Amniotic epithelial cell (primary cell): ENCODE measurements at regions not wholly inside any gene's neighbourhood (a gene's known extent, or its start where the extent isn't known, plus 50 kb on each side); places are given as distances from the start of the nearest gene placed in this dataset.

ENCODE experiments used
- DNase-seq: peaks from one replicate; pipeline ENCODE4 v3.0.0-alpha.2; 2010; ENCODE audit warnings: low read depth

DNA sequence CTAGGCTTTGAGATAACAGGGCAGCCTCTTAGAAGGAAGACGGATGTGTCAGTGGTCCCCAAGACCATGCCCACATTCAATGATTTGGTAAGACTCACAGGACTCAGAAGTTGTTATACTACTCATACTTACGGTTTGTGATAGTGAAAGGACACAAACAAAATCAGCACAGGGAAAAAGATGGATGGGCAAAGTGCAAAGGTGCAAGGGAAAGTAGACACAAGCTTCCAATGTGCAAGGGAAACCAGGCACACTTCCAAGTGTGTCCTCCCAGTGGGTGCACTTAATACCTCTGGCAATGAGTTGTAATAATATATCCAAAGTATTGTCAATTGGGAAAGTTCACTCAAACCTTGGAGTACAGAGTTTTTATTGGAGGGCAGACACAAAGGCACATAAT lies 53.8 kb upstream of the VCX start:
- no peak for DNase-seq

DNA sequence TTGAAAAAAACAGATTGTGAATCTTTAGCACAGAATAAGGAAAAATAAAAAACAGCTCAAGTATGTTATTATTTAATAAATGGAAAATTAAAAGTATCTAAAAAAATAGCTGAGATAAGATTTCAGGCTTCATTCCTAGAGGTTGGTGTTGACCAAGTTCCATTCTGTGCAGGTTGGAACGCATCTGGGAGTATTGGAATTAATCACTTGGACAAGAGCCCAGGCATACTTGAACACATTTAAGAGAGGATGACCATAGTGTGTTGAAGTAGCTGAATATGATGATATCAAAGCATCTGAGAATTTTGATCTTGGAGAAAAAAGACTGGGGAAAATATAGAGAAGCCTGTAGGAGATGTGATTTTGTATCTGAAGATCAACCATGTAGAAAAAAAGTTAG lies 54.6 kb upstream of the VCX start:
- no peak for DNase-seq

DNA sequence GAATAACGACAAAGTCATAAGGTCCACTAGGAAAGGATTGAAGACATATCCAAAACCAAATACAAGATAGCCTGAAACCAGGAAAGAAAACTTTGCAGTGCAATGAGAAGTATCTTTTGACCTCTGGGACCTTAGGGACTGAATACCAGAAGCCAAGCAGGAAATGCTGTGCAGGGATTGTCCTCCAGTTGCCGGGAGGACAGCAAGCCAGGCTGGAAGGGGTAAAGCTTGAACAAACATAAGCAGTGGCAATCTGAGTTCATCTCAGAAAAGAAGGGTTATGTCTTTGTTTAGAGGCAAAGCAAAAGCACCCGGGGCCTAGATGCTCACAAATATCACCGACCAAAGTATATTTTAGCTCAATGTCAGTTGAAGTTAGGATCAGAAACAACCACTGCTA lies 55.3 kb upstream of the VCX start:
- no peak for DNase-seq

DNA sequence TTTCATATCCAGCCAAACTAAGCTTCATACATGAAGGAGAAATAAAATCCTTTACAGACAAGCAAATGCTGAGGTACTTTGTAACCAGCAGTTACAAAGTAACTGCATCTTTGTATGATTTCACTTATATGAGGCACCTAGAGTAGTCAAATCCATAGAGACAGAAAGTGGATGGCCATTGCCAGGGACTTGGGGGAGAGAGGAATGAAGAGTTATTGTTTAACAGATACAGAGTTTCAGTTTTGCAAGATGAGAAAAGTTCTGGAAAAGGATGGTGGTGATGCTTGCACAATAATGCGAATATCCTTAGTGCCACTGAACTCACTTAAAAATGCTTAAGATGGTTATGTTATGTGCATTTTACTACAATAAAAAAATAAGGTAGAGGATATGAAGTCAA lies 58.4 kb upstream of the VCX start:
- DNase-seq, result no peak

DNA sequence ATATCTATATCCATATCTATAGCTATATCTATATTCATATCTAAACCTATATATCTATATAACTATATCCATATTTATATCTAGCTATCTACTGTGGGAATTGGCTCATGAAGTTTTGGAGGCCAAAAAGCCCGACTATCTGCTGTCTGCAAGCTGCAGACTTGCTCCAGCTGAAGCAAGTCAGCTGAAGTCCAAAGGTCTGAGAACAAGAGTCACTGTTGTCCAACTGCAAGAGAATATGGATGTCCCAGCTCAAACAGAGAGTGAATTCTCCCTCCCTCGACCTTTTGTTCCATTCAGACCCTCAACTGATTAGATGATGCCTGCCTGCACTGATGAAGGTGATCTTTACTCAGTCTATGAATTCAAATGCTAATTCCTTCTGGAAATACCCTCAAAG lies 63.3 kb upstream of the VCX start:
- DNase-seq, result no peak

DNA sequence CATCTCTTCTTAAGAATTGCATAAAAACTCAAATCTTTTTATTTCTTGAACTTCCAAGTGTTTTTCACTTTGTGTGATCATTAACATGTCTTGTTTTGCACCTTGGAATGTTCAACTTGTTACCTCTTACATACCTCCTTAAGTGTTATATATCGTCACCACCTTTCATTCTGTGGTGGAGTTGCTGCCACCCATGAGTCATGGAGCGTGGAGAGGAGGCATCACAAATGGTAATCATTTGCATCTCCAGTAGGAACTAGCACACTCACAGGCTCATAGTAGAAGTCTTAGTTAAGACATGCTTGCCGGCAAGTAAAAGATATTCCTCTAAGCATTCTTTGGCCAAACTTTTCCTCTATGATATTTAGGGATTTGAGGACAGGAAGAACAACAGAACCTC lies 67.0 kb upstream of the VCX start:
- no peak for DNase-seq

DNA sequence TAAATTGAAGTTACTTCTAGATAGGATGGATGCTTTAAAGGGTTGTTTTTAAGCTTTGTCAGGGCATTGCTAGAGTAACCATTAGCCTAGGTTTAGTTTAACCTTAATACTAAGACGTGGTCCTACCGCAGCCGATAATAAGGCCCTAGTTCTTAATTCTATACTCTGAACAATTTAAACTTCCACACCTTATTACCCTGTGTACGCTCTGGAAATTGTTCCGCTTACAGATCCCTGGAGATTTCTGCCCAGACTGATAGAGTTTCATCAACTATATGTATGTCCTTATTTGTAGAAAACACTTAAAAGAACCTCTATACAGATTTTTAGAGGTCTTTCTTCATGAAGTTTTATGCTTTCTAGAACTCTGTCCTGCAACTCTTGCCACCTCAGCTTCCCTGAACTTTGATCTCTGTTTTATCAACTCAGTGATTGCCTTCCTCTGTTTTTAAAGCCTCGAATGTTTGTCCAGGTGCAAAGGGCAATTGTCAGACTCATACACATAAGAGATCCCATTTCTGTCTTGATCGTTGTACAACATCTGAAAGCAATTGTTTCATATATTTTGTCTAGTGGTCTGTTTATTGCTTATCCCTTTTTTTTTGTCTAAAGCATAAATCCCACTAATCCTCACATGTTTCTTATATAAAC lies 71.1 kb upstream of the VCX start:
- no peak for DNase-seq

DNA sequence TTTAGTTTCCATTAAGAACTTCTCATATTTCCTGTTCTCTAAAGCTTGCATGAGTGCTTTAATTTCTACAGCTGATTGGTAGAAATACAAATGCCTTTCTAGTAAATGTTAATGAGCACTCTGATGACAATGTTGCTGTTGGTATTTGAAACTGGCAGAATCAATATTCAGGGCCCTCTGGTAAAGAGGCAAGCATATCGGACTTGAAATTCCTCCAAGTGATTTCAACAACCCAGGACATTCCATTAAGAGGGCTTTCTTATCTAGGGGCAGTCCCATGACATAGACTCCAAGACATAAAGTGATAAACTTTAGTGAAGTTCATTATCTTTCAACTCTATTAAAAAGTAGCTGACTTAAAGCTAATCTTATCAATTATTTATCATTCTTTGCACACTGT lies 83.1 kb upstream of the VCX start:
- no peak for DNase-seq

DNA sequence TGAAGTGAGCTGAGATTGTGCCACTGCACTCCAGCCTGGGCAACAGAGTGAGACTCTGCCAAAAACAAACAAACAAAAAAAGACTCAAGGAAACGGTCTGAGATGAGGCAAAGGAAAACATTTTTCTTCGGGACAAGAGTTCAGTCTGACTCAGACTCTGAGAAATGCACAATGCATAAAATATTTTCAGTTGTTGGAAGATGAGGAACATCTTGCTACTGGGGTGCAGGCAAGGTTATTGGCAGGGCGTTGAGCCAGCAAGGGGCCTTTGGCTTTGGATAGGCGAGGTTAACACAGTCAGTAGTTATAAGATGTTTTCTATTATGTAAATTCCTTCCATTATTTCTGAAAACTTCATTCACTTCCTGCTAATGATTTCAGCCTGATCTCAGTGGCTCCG lies 96.1 kb upstream of the VCX start:
- DNase-seq, result no peak

DNA sequence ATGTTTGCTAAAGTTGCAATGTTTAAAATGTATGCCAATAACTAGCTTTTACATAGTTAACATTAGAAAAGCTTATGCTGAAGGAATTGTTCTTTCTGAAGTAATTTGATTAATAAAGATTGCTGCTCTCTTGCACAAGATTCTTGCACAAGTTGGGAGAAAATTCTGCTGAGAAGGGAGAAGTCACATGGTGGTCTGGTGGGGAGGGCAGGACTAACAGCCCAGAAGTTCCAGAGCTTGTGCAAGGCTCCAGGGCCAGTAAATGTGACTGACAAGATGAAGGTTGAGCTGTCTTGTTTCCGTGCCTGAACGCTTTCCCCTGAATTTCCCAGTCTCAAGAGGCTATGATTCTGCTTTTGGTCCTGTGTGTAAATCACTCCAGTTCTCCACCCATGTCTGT lies 112.9 kb upstream of the VCX start:
- DNase-seq, result no peak

DNA sequence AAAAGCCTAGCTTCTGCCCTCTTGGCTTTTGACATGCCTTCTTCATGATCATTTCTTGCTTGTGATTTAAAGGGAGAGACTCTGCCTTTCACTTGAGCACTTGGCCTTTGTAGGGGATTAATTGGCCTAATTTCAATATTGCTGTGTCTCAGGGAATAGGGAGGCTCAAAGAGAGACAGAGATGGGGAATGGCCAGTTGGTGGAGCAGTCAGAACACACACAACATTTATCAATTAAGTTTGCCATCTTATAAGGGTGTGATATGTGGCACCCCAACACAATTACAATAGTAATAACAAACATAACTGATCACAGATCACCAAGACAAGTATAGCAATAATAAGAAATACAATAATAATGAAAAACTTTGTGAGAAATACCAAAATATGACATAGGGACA lies 122.5 kb upstream of the VCX start:
- no peak for DNase-seq

DNA sequence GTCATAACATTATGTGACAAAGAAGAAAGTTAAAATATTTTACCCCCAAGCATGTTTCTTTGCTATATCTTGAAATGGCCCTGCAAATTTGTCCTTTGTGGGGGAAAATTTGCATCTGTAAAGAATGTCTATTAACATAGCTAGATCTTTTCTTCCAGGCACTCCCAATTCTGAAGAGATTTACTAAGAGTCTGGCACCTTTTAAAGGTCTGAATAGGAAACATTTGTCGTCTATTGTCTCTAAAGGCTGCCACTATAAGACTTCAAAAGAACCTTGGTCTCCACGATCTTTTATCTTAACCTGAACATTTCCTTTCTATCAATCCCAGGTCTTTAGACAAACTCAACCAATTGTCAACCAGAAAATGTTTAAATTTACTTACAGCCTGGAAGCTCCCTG lies 128.6 kb upstream of the VCX start:
- no peak for DNase-seq

DNA sequence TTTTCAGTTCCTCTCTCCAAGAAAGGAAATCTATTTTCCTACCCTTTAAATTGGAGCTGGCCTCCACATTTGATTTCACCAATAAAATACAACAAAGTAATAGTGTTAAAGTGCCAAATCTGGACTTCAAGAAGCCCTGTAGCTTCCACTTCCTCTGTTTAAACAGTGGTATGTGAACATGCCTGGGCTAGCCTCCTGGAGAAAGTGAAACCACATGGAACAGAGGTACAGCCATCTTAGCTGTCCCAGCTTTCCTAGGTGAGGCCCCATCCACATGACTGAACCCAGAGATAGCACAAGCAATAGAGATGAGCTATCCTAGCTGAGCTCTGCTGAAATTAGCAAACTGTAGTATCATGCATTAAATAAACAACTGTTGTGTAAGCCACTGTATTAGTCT lies 131.8 kb upstream of the VCX start:
- DNase-seq, result no peak

DNA sequence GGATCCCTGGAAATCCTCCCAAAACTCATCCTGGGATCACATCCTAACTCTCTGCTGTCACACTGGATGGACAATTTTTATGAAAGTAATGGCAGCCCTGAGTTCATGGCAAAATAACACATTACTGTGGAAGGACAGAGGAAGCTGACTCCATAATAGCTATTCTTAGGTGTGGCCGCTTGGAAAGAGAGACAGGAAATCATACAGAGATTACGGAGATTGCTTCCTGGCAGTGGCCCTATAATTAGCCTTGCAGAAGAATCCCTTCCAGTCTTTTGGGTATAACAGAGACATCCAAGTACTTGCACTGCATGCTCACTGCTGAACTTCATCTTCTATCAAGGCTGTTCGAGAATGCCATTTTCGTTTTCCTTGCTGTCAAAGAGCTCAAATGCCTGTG lies 133.1 kb upstream of the VCX start:
- DNase-seq, result no peak

DNA sequence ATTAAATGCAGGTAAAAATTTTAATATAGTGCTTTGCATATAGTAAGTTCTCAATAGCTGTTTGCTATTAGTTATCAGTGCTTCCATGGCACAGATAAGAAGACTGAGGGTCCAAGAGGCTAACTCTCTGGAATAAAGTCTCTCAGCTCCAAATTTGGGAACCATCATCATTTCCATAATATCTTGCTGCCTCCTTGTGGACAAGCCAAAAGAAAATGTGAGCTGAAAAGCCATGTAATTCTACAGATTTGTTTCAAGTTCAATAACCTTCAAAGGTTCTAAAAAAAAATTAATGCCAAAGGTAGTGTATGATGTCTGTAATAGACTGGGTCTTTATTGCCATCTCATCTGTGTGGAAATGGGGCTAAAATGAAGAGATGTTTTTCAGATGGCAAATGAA lies 136.9 kb upstream of the VCX start:
- DNase-seq, result no peak

DNA sequence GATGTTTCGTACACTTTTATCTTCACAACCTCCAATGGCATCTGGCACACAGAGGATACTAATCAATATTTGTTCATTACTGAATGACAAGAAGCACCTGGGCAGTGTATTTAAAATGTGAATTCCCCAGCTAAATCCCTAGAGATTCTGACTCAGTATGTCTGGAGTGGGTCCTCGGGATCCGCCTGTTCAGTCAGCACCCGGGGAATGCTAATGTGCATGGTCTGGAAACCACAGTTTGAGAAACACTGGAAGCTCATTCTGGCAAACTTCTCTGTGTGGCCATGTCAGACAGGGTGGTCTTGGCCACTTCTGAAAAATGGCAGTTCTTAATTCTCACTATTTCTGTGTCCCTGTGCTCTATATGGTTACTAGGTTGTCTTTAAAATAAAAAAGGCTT lies 138.8 kb upstream of the VCX start:
- DNase-seq, result no peak

DNA sequence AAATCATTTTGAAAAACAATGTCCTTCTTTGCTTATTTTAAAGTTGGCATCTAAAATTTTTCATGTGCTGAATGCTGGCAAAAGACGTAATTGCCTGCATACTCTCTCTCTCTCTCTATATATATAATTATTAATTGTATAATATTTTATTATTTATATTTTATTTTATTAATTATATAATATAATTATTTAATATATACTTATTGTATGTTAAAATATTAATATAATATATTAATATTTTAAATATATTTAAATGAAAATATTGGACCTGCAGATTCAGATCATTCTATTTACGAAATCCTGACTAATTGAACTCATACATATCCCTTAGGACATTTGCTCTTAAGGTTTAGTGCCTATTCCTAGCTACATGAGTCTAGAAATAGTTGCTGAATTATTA lies 144.7 kb upstream of the VCX start:
- DNase-seq, result no peak

DNA sequence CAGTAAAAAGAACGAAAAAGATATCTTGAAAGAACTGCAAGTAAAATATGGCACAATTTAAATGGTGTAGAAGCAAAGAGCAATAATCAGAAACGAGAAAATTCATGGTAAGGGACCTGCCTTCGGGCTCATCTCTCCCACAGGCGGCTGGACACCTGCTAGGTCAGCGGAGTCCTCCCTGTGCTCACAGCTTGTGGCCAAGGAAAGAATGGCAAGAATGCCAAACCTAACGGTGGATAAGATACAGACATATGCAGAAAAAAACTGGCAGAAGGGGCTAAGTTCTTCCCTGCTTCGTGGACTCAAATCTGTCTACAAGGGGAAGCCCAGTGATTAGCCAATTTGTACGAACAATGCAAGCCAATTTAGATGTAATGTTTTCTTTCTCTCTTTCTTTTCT lies 152.1 kb upstream of the VCX start:
- no peak for DNase-seq

DNA sequence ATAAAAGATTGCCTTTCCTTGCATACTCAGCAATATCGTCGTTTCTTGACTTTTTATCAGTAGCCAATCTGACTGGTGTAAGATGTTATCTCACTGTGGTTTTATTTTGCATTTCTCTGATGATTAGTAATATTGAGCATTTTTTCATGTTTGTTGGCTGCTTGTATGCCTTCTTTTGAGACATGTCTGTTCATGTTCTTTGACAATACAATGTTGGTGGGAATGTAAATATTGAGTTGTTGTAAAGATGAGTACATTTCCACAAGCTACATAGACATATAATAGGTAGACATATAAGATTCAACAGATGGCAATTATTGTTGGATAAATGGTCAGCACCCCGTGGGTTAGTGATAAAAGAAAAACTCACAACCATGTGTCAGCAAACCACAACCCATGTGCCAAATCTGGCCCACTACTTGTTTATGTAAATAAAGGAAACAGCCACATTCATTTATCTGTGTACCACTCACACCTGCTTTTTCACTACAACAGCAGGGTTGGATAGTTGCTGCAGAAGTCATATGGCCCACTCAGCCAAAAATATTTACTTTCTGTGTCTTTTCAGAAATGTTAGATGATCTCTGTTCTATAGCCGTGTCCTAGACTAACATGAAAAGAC lies 153.1 kb upstream of the VCX start:
- DNase-seq, result no peak

DNA sequence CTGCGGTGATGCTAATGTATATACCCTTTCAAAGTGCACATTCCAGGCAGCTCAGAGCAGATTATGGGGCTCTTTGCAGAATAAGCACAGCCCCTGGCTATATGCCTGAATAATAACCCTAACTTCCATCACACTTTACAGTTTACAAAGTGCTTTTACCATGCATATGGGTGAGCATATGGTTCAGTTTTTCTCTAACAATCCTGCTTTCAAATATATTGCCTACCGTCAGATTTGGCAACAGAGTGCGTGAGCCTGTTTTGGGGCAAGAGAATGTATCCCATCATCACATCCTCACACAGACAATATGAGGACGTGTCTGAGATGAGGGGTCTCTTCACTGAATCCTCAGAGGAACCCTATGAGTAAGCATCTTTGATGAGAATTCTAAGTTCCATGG lies 162.8 kb upstream of the VCX start:
- DNase-seq, result no peak

DNA sequence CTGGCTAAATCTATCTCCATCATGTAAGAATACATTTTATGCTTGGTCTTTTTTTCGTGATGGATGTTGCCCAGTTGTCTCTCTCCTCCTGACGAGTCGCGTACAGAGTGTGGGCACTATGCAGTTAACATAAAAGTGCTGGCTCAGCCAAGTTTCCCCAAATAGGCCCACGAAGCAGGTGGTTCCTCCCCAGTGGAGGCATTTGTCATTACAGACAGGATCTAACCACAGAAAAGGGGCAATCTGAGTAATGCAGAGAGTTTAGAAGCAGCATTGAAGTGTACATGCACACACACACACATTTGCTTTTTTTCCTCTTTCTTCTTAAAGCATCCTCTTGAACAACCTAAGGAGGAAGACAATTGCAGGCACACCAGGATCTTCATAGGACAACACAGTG lies 188.7 kb upstream of the VCX start:
- no peak for DNase-seq

DNA sequence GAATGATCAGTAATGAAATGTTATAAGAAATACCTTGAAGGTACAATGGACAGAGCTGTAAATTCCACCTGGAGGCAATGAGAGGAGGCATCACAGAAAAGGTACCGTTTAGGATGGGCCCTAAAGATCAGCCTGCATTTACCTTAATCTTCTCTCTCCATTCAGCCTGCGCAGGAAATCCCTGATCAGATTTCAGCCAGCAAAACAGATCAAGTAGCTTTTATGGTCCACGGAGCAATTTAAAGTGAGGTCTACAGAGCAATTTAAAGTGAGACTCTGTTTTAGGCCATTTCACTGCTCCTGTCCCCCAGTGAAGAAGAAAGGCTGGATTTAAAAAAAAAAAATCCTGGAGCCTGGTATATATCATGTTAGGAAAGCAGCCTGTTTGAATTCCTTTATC lies 195.1 kb upstream of the VCX start:
- no peak for DNase-seq

DNA sequence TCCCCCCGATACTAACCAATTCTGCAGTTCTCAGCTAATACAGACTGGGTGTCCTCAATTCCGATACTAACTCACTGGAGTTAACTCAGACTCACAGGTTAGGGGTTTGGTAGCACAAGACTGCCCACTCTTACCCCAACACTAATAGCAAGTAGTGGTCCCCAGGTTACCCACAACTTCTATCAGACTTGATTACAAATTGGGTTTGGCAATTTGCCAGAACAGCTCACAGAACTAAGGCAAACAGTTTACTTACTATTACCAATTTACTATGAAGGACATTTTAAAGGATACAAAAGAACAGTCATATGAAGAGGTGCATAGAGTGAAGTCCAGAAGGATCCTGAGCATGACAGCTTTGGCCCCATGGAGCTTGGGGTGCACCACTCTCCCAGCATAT lies 201.8 kb upstream of the VCX start:
- DNase-seq, result no peak

DNA sequence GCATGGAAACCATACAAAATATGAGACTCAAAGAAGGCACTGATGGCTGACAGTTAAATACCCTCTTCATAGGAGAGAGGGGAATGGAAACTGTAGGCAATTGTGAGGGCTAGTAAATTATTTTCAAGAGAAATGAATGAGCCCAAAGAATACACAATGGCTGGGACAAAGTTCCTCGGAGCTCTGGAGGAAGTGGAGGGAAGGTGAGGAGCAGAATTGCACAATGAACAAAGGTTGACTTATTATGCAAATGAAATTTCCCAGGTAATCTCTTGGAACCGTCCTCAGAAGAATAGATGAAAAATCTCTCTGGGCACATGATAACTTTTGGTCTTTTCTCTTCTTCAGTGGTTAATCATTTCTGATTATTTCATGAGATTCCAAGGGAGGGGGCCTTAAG lies 202.6 kb upstream of the VCX start:
- DNase-seq, result no peak
